ENCODE measurements at regions not wholly inside any gene's neighbourhood (a gene's known extent, or its start where the extent isn't known, plus 50 kb on each side); places are given as distances from the start of the nearest gene placed in this dataset.

DNA sequence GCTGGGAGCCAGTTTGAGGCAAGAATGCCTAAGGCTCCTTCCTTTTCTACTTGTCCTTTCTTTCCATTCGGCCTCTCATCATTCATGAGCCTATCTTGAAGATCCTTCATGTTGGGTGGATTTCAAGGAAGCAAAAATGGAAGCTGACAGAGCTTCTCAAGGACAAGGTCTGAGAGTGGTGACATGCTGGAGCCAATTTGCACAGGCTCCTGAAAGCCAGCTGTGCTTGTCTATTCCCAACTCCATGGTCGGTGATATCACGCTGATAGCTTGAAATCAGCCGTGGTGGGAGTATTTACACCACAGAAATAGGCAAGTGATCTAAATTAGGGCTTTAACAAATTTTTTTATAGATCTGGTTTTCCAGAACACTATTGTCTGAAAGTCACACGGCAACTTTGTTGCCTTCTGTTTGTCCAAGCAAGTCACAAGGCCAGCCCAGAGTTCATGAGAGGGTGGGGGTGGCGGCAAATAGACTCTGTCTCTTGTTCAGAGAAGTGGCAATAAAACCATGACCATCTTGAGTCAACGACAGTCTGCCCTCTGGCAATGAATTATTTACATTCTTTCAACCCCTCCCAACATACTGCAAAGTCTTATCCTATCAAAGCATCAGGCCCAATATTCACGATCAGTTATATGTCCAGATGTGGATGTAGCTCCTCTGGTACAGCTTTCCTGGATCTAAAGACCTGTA lies 49.9 kb upstream of the SLC35F5 start:
- TF ChIP-seq POLR2A (IDR thresholded peaks at IDR 0.05), result no peak
- TF ChIP-seq CTCF (IDR thresholded peaks at IDR 0.05 in 8 of 11, conservative IDR thresholded peaks at IDR 0.05 in 3 of 11), result no peak

All from spleen (tissue), 7 donors.